ENCODE measurements at regions not wholly inside any gene's neighbourhood (a gene's known extent, or its start where the extent isn't known, plus 50 kb on each side); places are given as distances from the start of the nearest gene placed in this dataset.

DNA sequence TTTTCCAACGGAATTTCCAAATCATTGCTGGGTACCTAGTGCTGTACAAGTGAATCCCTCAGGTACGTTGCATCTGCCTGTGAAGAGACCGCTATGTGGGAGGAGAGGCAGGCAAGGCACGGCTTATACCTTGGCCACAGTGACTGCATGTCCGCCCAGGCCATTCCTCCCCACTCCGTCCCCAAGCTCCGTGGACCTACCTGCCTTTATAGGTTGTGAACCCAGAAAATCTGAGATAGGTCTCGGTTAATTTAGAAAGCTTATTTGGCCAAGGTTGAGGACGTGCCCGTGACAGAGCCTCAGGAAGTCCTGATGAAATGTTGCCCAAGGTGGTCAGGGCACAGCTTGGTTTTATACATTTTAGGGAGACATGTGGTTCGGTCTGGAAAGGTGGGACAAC is 218.5 kb upstream of the TSHZ3 start:
- POLR2A ChIA-PET: no interaction called here
- DNase-seq: no peak
- 38% methylated on average over 8 of the region's 11 CpGs for WGBS (ENCODE audit: low lambda C conversion rate)
- TF ChIP-seq SIN3A (IDR thresholded peaks at IDR 0.05; ENCODE audit: borderline replicate concordance, low read depth, low read length): no peak
- no peak for TF ChIP-seq FOXJ3 (CRISPR knock-in tag; IDR thresholded peaks at IDR 0.05)
- TF ChIP-seq MAX (IDR thresholded peaks at IDR 0.05; ENCODE audit: low read depth): no peak
- TF ChIP-seq, protein P1, sequence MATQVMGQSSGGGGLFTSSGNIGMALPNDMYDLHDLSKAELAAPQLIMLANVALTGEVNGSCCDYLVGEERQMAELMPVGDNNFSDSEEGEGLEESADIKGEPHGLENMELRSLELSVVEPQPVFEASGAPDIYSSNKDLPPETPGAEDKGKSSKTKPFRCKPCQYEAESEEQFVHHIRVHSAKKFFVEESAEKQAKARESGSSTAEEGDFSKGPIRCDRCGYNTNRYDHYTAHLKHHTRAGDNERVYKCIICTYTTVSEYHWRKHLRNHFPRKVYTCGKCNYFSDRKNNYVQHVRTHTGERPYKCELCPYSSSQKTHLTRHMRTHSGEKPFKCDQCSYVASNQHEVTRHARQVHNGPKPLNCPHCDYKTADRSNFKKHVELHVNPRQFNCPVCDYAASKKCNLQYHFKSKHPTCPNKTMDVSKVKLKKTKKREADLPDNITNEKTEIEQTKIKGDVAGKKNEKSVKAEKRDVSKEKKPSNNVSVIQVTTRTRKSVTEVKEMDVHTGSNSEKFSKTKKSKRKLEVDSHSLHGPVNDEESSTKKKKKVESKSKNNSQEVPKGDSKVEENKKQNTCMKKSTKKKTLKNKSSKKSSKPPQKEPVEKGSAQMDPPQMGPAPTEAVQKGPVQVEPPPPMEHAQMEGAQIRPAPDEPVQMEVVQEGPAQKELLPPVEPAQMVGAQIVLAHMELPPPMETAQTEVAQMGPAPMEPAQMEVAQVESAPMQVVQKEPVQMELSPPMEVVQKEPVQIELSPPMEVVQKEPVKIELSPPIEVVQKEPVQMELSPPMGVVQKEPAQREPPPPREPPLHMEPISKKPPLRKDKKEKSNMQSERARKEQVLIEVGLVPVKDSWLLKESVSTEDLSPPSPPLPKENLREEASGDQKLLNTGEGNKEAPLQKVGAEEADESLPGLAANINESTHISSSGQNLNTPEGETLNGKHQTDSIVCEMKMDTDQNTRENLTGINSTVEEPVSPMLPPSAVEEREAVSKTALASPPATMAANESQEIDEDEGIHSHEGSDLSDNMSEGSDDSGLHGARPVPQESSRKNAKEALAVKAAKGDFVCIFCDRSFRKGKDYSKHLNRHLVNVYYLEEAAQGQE (IDR thresholded peaks at IDR 0.05; ENCODE audit: low read depth, low read length): no peak
- no peak for TF ChIP-seq FOSL2 (IDR thresholded peaks at IDR 0.05; ENCODE audit: borderline replicate concordance, low read depth)
- no peak for TF ChIP-seq NRF1 (IDR thresholded peaks at IDR 0.05; ENCODE audit: low read depth, low read length)
- no peak for TF ChIP-seq TAF1 (IDR thresholded peaks at IDR 0.05; ENCODE audit: borderline replicate concordance, low read depth, low read length)
- TF ChIP-seq, protein P2, sequence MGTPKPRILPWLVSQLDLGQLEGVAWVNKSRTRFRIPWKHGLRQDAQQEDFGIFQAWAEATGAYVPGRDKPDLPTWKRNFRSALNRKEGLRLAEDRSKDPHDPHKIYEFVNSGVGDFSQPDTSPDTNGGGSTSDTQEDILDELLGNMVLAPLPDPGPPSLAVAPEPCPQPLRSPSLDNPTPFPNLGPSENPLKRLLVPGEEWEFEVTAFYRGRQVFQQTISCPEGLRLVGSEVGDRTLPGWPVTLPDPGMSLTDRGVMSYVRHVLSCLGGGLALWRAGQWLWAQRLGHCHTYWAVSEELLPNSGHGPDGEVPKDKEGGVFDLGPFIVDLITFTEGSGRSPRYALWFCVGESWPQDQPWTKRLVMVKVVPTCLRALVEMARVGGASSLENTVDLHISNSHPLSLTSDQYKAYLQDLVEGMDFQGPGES (IDR thresholded peaks at IDR 0.05; ENCODE audit: low read depth, low read length): no peak
- TF ChIP-seq RXRA (IDR thresholded peaks at IDR 0.05; ENCODE audit: borderline replicate concordance, low read depth): no peak
- no peak for TF ChIP-seq GABPA (IDR thresholded peaks at IDR 0.05; ENCODE audit: low read depth)
- H3K79me2 ChIP-seq (ENCODE audit: insufficient read depth): no peaks in the 10 kb centered on the region
- CTCF ChIA-PET: interaction anchor here (0.7 to 1.9 kb wide), 7 partner anchors 13 to 885 kb away, joined by 3 to 5 read pairs (median 3); no protein-coding TSS in a partner anchor
- no peaks in the 10 kb centered on the region for H3K27me3 ChIP-seq (ENCODE audit: insufficient read depth)
- H3K9ac ChIP-seq: no peak overlapping the region
- no peaks in the 10 kb centered on the region for H3F3A ChIP-seq (replicated peaks; ENCODE audit: insufficient read depth)
- H2AFZ ChIP-seq (ENCODE audit: low read depth): no peak overlapping the region
- no peak overlapping the region for H3K4me2 ChIP-seq
- H3K36me3 ChIP-seq (replicated peaks in 1 of 2; ENCODE audit: control insufficient read depth in 1 of 2, insufficient read depth in 2 of 2, low read length in 1 of 2): no peaks in the 10 kb centered on the region
- no peak overlapping the region for H3K27ac ChIP-seq (ENCODE audit: low read depth in 2 of 2, low read length in 1 of 2)
- no peaks in the 10 kb centered on the region for H4K20me1 ChIP-seq (ENCODE audit: insufficient read depth)
- no peaks in the 10 kb centered on the region for H3K9me3 ChIP-seq
- no peaks in the 10 kb centered on the region for H3K9me2 ChIP-seq
- no peak overlapping the region for H3K4me3 ChIP-seq (ENCODE audit: low read depth in 2 of 2, low read length in 1 of 2)
- peaks cover 0 to 16% of the 10 kb centered on the region in 2 experiments; a peak in 2 of 4 replicates for H3K4me1 ChIP-seq (ENCODE audit: control insufficient read depth in 1 of 2, insufficient read depth in 2 of 2, low read depth in 1 of 2, low read length in 1 of 2)

DNA sequence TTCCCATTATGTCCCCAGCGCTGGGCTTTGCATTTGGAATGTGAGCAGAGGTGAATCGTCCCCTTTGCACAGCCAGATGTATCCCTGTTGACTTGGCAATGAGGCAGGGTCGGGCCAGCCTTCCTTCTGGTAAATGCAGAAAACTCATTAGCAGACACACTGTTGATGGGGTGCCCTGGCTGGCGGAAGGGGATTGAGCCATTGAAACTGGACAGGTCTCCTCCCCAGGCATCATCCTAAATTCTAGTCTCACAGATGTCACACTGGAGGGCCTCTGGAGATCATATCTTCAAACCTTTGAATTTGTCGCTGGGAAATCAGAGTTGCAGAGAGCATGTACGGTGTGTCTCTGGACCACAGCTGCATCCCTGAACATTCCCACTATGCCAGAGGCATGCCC is 219.5 kb upstream of the TSHZ3 start:
- CTCF ChIA-PET: interaction anchor here (1.2 kb wide), 1 partner anchor 71 kb away, joined by 3 read pairs; no protein-coding TSS in a partner anchor
- no peaks in the 10 kb centered on the region for H3K79me2 ChIP-seq (ENCODE audit: insufficient read depth)
- H4K20me1 ChIP-seq (ENCODE audit: insufficient read depth): no peaks in the 10 kb centered on the region
- no peak overlapping the region for H2AFZ ChIP-seq (ENCODE audit: low read depth)
- H3F3A ChIP-seq (replicated peaks; ENCODE audit: insufficient read depth): no peaks in the 10 kb centered on the region
- DNase-seq: peak; percentile 77
- POLR2A ChIA-PET: no interaction called here
- WGBS (ENCODE audit: low lambda C conversion rate): 0% methylated on average over 4 of the region's 6 CpGs
- H3K9me3 ChIP-seq: no peaks in the 10 kb centered on the region
- H3K27me3 ChIP-seq (ENCODE audit: insufficient read depth): no peaks in the 10 kb centered on the region
- H3K4me3 ChIP-seq (ENCODE audit: low read depth in 2 of 2, low read length in 1 of 2): no peak overlapping the region
- no peaks in the 10 kb centered on the region for H3K36me3 ChIP-seq (replicated peaks in 1 of 2; ENCODE audit: control insufficient read depth in 1 of 2, insufficient read depth in 2 of 2, low read length in 1 of 2)
- no peaks in the 10 kb centered on the region for H3K9me2 ChIP-seq
- peaks cover 0 to 22% of the 10 kb centered on the region in 2 experiments; a peak in 2 of 4 replicates for H3K4me1 ChIP-seq (ENCODE audit: control insufficient read depth in 1 of 2, insufficient read depth in 2 of 2, low read depth in 1 of 2, low read length in 1 of 2)
- H3K9ac ChIP-seq: no peak overlapping the region
- peak overlapping the region in 1 of 2 experiments; percentile 48; a peak in 2 of 4 replicates for H3K27ac ChIP-seq (ENCODE audit: low read depth in 2 of 2, low read length in 1 of 2)
- H3K4me2 ChIP-seq: no peak overlapping the region
- TF ChIP-seq PBX3 (IDR thresholded peaks at IDR 0.05) (no peak), ZBTB33 (IDR thresholded peaks at IDR 0.05; ENCODE audit: borderline replicate concordance, low read depth) (no peak), SMC3 (IDR thresholded peaks at IDR 0.05; ENCODE audit: low read depth, low read length) (no peak), POLR2AphosphoS5 (IDR thresholded peaks at IDR 0.05; ENCODE audit: low read depth, low read length) (no peak), USF2 (IDR thresholded peaks at IDR 0.05; ENCODE audit: borderline replicate concordance, low read depth, low read length) (no peak), USF1 (IDR thresholded peaks at IDR 0.05; ENCODE audit: borderline replicate concordance, low read depth) (no peak), GATA2 (CRISPR knock-in tag; IDR thresholded peaks at IDR 0.05) (peak; percentile 89), NRF1 (IDR thresholded peaks at IDR 0.05; ENCODE audit: low read depth, low read length) (no peak), RXRA (IDR thresholded peaks at IDR 0.05; ENCODE audit: borderline replicate concordance, low read depth) (no peak), FOSL2 (IDR thresholded peaks at IDR 0.05; ENCODE audit: borderline replicate concordance, low read depth) (no peak)

All from SK-N-SH (cell line).